ENCODE measurements at regions not wholly inside any gene's neighbourhood (a gene's known extent, or its start where the extent isn't known, plus 50 kb on each side); places are given as distances from the start of the nearest gene placed in this dataset.

- TF ChIP-seq CTCF (IDR thresholded peaks at IDR 0.05; ENCODE audit: poor library complexity): no peak
- no peak for TF ChIP-seq EZH2 (IDR thresholded peaks at IDR 0.05; ENCODE audit: borderline replicate concordance)
These were observed 84.5 kb downstream of the HTR5A start for GRCh38 chr7:155154586-155154985.

Data from hepatocyte (in vitro differentiated cells).